IPS-18c (cell line): ENCODE measurements at regions not wholly inside any gene's neighbourhood (a gene's known extent, or its start where the extent isn't known, plus 50 kb on each side); places are given as distances from the start of the nearest gene placed in this dataset.
"Not testable (repeated sequence)": the region's sequence is repeated elsewhere in the genome, so short reads cannot be mapped to it uniquely, and the experiment has no call there.

ENCODE experiments used
- H3K4me3 ChIP-seq: 2 replicates; pipeline ENCODE4 v1.7.0; 2013; ENCODE audit warnings: low read depth, mild to moderate bottlenecking, low read length, moderate library complexity; ENCODE audit not compliant: insufficient read depth
- H3K9me3 ChIP-seq: one replicate; pipeline ENCODE4 v1.6.1; 2013; ENCODE audit warnings: mild to moderate bottlenecking, low read length, moderate library complexity; ENCODE audit not compliant: control insufficient read depth, insufficient read depth

- H3K4me3 ChIP-seq: no peak overlapping the region
- H3K9me3 ChIP-seq: peaks cover 2% of the 10 kb centered on the region
Observed at GRCh38 chr2:147311058-147311430, 533.8 kb upstream of the ACVR2A start.

- Histone ChIP-seq H3K4me3 (no peak overlapping the region), H3K9me3 (peaks cover 2% of the 10 kb centered on the region)
Observed at GRCh38 chr2:147310335-147311057, 534.3 kb upstream of the ACVR2A start.

GRCh38 chr2:147297820-147298219 lies 547.0 kb upstream of the ACVR2A start:
- Histone ChIP-seq H3K9me3 (no peaks in the 10 kb centered on the region), H3K4me3 (no peak overlapping the region)

- Histone ChIP-seq H3K9me3 (no peaks in the 10 kb centered on the region), H3K4me3 (no peak overlapping the region)
Observed at GRCh38 chr2:147294825-147295392, 549.9 kb upstream of the ACVR2A start.

- Histone ChIP-seq H3K9me3 (no peaks in the 10 kb centered on the region), H3K4me3 (no peak overlapping the region)
Observed at GRCh38 chr2:147293991-147294824, 550.6 kb upstream of the ACVR2A start.

- H3K9me3 ChIP-seq: no peaks in the 10 kb centered on the region
- no peak overlapping the region for H3K4me3 ChIP-seq
Observed at GRCh38 chr2:147288131-147288530, 556.7 kb upstream of the ACVR2A start.

GRCh38 chr2:147275943-147276342 lies 568.9 kb upstream of the ACVR2A start:
- H3K9me3 ChIP-seq: no peaks in the 10 kb centered on the region
- no peak overlapping the region for H3K4me3 ChIP-seq

- Histone ChIP-seq H3K4me3 (no peak overlapping the region), H3K9me3 (peaks cover 9% of the 10 kb centered on the region)
Observed at GRCh38 chr2:147273628-147274027, 571.2 kb upstream of the ACVR2A start.

- Histone ChIP-seq H3K4me3 (no peak overlapping the region), H3K9me3 (peaks cover 9% of the 10 kb centered on the region)
Observed at GRCh38 chr2:147273106-147273505, 571.7 kb upstream of the ACVR2A start.

GRCh38 chr2:147269581-147269980 lies 575.2 kb upstream of the ACVR2A start:
- H3K4me3 ChIP-seq, H3K9me3 ChIP-seq: not testable (repeated sequence)

- H3K9me3 ChIP-seq: no peaks in the 10 kb centered on the region
- no peak overlapping the region for H3K4me3 ChIP-seq
Observed at GRCh38 chr2:147260241-147260640, 584.6 kb upstream of the ACVR2A start.

GRCh38 chr2:147255812-147256211 lies 589.0 kb upstream of the ACVR2A start:
- no peak overlapping the region for H3K4me3 ChIP-seq
- no peaks in the 10 kb centered on the region for H3K9me3 ChIP-seq

- H3K4me3 ChIP-seq: no peak overlapping the region
- no peaks in the 10 kb centered on the region for H3K9me3 ChIP-seq
Observed at GRCh38 chr2:147250652-147251356, 594.0 kb upstream of the ACVR2A start.

- no peaks in the 10 kb centered on the region for H3K9me3 ChIP-seq
- H3K4me3 ChIP-seq: no peak overlapping the region
Observed at GRCh38 chr2:147247749-147248148, 597.1 kb upstream of the ACVR2A start.

- Histone ChIP-seq H3K4me3 (no peak overlapping the region), H3K9me3 (no peaks in the 10 kb centered on the region)
Observed at GRCh38 chr2:147242445-147242844, 602.4 kb upstream of the ACVR2A start.

GRCh38 chr2:147236601-147237000 lies 608.2 kb upstream of the ACVR2A start:
- Histone ChIP-seq H3K4me3 (no peak overlapping the region), H3K9me3 (no peaks in the 10 kb centered on the region)

GRCh38 chr2:147232225-147232669 lies 612.6 kb upstream of the ACVR2A start:
- Histone ChIP-seq H3K9me3 (no peaks in the 10 kb centered on the region), H3K4me3 (no peak overlapping the region)
